DND-41 (cell line): ENCODE measurements at regions not wholly inside any gene's neighbourhood (a gene's known extent, or its start where the extent isn't known, plus 50 kb on each side); places are given as distances from the start of the nearest gene placed in this dataset.

Experiments used
- EZH2 ChIP-seq: IDR thresholded peaks from 3 replicates; pipeline ENCODE4 v1.6.1; 2012; ENCODE audit warnings: borderline replicate concordance, low read depth, mild to moderate bottlenecking, moderate library complexity, low read length, inconsistent platforms; ENCODE audit not compliant: severe bottlenecking
- TF ChIP-seq, protein P1 (sequence below): IDR thresholded peaks from 2 replicates; pipeline ENCODE4 v1.5.1; 2012; ENCODE audit warnings: borderline replicate concordance, low read length, moderate library complexity, mild to moderate bottlenecking; ENCODE audit not compliant: poor library complexity, severe bottlenecking; ENCODE audit errors: extremely low read depth

GRCh38 chr7:79668292-79668691 lies 214.8 kb upstream of the MAGI2 start:
- TF ChIP-seq, protein P1, sequence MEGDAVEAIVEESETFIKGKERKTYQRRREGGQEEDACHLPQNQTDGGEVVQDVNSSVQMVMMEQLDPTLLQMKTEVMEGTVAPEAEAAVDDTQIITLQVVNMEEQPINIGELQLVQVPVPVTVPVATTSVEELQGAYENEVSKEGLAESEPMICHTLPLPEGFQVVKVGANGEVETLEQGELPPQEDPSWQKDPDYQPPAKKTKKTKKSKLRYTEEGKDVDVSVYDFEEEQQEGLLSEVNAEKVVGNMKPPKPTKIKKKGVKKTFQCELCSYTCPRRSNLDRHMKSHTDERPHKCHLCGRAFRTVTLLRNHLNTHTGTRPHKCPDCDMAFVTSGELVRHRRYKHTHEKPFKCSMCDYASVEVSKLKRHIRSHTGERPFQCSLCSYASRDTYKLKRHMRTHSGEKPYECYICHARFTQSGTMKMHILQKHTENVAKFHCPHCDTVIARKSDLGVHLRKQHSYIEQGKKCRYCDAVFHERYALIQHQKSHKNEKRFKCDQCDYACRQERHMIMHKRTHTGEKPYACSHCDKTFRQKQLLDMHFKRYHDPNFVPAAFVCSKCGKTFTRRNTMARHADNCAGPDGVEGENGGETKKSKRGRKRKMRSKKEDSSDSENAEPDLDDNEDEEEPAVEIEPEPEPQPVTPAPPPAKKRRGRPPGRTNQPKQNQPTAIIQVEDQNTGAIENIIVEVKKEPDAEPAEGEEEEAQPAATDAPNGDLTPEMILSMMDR, result no peak
- TF ChIP-seq EZH2, result no peak
